DND-41 (cell line): ENCODE measurements at regions not wholly inside any gene's neighbourhood (a gene's known extent, or its start where the extent isn't known, plus 50 kb on each side); places are given as distances from the start of the nearest gene placed in this dataset.

ENCODE experiments used
- ATAC-seq: fragments of 200-7000 bp; cut with Tn5 transposase; 3 replicates; pipeline ENCODE4 v1.9.1; 2021; ENCODE audit warnings: low read depth; ENCODE audit not compliant: insufficient read depth
- DNase-seq: peaks from one replicate; pipeline ENCODE4 v3.0.0-alpha.2; 2020
- H2AFZ ChIP-seq: 2 replicates; pipeline ENCODE4 v1.6.0; 2012; ENCODE audit warnings: low read depth, low read length
- H3K27ac ChIP-seq: 2 replicates; pipeline ENCODE4 v1.5.1; 2012; ENCODE audit warnings: low read length, inconsistent platforms
- H3K27me3 ChIP-seq: fragments of 200-600 bp; sonication (generic); 2 replicates; pipeline ENCODE4 v1.6.0; 2012; ENCODE audit warnings: low read length, mild to moderate bottlenecking, inconsistent platforms; ENCODE audit not compliant: insufficient read depth, poor library complexity
- H3K36me3 ChIP-seq: 2 replicates; pipeline ENCODE4 v1.5.1; 2012; ENCODE audit warnings: low read length, inconsistent platforms; ENCODE audit not compliant: insufficient read depth
- H3K4me1 ChIP-seq: 2 replicates; pipeline ENCODE4 v1.5.1; 2012; ENCODE audit warnings: mild to moderate bottlenecking, low read length; ENCODE audit not compliant: insufficient read depth
- H3K4me2 ChIP-seq: 2 replicates; pipeline ENCODE4 v1.6.0; 2012; ENCODE audit warnings: mild to moderate bottlenecking, moderate library complexity, low read length, inconsistent platforms; ENCODE audit not compliant: insufficient read depth
- H3K4me3 ChIP-seq, 2 experiments: fragments of 200-600 bp in 1 of 2; shearing (Covaris generic) in 1 of 2; 2 replicates each; pipeline ENCODE4 v1.5.1; 2012 to 2016; ENCODE audit warnings: inconsistent platforms in 2 of 2, low read length in 2 of 2, mild to moderate bottlenecking in 2 of 2, low read depth in 1 of 2, moderate library complexity in 1 of 2
- H3K79me2 ChIP-seq: 2 replicates; pipeline ENCODE4 v1.6.0; 2012; ENCODE audit warnings: low read length, inconsistent platforms; ENCODE audit not compliant: insufficient read depth
- H3K9ac ChIP-seq: 2 replicates; pipeline ENCODE4 v1.6.0; 2012; ENCODE audit warnings: low read depth, mild to moderate bottlenecking, inconsistent platforms, low read length, moderate library complexity
- H3K9me3 ChIP-seq: 2 replicates; pipeline ENCODE4 v1.5.1; 2012; ENCODE audit warnings: low read length, moderate library complexity, mild to moderate bottlenecking, inconsistent platforms; ENCODE audit not compliant: insufficient read depth, severe bottlenecking
- H4K20me1 ChIP-seq: 2 replicates; pipeline ENCODE4 v1.6.0; 2012; ENCODE audit warnings: low read length; ENCODE audit not compliant: insufficient read depth
- EZH2 ChIP-seq: IDR thresholded peaks from 3 replicates; pipeline ENCODE4 v1.6.1; 2012; ENCODE audit warnings: borderline replicate concordance, low read depth, mild to moderate bottlenecking, moderate library complexity, low read length, inconsistent platforms; ENCODE audit not compliant: severe bottlenecking
- TF ChIP-seq, protein P1 (sequence below): IDR thresholded peaks from 2 replicates; pipeline ENCODE4 v1.5.1; 2012; ENCODE audit warnings: borderline replicate concordance, low read length, moderate library complexity, mild to moderate bottlenecking; ENCODE audit not compliant: poor library complexity, severe bottlenecking; ENCODE audit errors: extremely low read depth

DNA sequence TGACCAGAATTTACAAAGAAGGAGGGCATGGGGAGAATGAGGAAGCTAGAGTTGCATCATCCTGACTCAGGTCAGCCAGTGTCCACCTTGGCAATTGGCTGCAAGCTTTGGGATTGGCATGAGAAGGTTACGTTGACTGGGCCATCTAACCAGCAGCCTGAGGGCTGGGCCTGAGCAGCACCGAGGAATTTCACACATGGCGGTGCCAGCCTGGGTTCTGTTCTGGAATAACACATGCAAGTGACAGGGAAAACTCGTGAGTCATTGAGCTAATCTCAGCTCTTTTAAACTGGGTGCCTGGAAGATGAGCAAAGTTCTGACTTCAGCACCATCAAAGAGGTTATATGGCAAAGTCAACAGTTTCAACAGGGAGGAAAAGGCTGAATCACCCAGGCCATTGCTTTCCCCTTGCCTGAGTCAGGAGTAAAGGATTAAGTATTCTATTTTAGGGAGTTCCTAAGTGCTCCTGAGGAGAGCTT is 543.2 kb upstream of the TBX3 start:
- Histone ChIP-seq H3K27ac (no peak overlapping the region), H3K36me3 (no peaks in the 10 kb centered on the region), H3K4me2 (no peak overlapping the region), H3K9me3 (no peaks in the 10 kb centered on the region), H3K79me2 (no peaks in the 10 kb centered on the region), H4K20me1 (no peaks in the 10 kb centered on the region), H3K27me3 (no peaks in the 10 kb centered on the region), H3K9ac (no peak overlapping the region), H3K4me1 (no peaks in the 10 kb centered on the region), H2AFZ (no peak overlapping the region), H3K4me3 (no peak overlapping the region)
- ATAC-seq = no peak
- no peak for TF ChIP-seq EZH2
- TF ChIP-seq, protein P1, sequence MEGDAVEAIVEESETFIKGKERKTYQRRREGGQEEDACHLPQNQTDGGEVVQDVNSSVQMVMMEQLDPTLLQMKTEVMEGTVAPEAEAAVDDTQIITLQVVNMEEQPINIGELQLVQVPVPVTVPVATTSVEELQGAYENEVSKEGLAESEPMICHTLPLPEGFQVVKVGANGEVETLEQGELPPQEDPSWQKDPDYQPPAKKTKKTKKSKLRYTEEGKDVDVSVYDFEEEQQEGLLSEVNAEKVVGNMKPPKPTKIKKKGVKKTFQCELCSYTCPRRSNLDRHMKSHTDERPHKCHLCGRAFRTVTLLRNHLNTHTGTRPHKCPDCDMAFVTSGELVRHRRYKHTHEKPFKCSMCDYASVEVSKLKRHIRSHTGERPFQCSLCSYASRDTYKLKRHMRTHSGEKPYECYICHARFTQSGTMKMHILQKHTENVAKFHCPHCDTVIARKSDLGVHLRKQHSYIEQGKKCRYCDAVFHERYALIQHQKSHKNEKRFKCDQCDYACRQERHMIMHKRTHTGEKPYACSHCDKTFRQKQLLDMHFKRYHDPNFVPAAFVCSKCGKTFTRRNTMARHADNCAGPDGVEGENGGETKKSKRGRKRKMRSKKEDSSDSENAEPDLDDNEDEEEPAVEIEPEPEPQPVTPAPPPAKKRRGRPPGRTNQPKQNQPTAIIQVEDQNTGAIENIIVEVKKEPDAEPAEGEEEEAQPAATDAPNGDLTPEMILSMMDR = no peak
- DNase-seq = no peak

GRCh38 chr12:115225845-115226244 is 541.9 kb upstream of the TBX3 start:
- ATAC-seq = no peak
- Histone ChIP-seq H3K36me3 (no peaks in the 10 kb centered on the region), H3K4me1 (no peaks in the 10 kb centered on the region), H3K4me2 (no peak overlapping the region), H3K4me3 (no peak overlapping the region), H3K27me3 (no peaks in the 10 kb centered on the region), H3K79me2 (no peaks in the 10 kb centered on the region), H3K9ac (no peak overlapping the region), H4K20me1 (no peaks in the 10 kb centered on the region), H3K9me3 (no peaks in the 10 kb centered on the region), H3K27ac (no peak overlapping the region), H2AFZ (no peak overlapping the region)
- TF ChIP-seq, protein P1 = no peak
- no peak for TF ChIP-seq EZH2
- DNase-seq = no peak

DNA sequence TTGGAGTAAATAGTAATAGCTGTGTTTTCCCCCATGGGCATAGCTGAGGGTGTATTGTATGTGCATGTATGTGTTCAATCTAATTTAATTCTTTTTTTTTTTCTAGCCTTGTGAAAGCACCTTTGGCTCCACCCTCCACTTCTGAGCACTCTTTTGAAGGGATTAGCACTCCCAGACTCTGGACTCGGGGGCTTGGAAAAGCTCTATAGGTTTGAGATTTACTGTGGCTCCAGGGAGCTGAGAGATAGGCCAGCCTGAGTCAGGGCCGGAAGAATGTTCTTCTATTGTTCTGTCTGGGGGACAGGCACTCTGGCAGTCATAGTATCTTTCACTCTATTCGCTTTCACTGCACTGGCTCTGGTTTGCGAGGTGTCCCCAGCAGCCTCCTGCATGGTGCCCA is 540.0 kb upstream of the TBX3 start:
- Histone ChIP-seq H3K4me2 (no peak overlapping the region), H3K36me3 (no peaks in the 10 kb centered on the region), H4K20me1 (no peaks in the 10 kb centered on the region), H3K27me3 (no peaks in the 10 kb centered on the region), H3K4me3 (no peak overlapping the region), H2AFZ (no peak overlapping the region), H3K27ac (no peak overlapping the region), H3K79me2 (no peaks in the 10 kb centered on the region), H3K9ac (no peak overlapping the region), H3K9me3 (no peaks in the 10 kb centered on the region), H3K4me1 (no peaks in the 10 kb centered on the region)
- ATAC-seq (no peak), DNase-seq (no peak)
- TF ChIP-seq, protein P1 = no peak
- TF ChIP-seq EZH2 = no peak

DNA sequence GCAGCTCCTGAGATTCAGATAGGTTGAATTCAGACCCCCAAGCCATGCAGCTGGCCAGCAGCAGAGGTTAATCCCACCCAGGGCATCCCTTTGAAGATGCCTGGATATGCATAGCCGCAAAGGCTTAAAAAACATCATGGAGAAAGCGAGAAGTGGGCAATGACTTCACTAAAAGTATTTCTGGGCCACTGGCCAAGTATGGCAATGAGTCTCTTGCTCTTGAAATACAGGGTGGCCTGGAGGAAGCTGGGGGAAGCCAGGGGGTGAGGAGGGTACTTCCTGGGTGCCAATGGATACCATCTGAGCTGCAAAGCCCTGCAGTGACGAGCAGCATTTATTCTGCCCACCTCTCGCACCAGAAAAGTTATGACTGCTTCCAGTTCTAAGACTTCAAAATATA is 539.3 kb upstream of the TBX3 start:
- Histone ChIP-seq H3K27me3 (no peaks in the 10 kb centered on the region), H3K4me1 (no peaks in the 10 kb centered on the region), H4K20me1 (no peaks in the 10 kb centered on the region), H3K4me3 (no peak overlapping the region), H3K27ac (no peak overlapping the region), H3K9ac (no peak overlapping the region), H3K79me2 (no peaks in the 10 kb centered on the region), H3K9me3 (no peaks in the 10 kb centered on the region), H2AFZ (no peak overlapping the region), H3K36me3 (no peaks in the 10 kb centered on the region), H3K4me2 (no peak overlapping the region)
- TF ChIP-seq EZH2 = no peak
- TF ChIP-seq, protein P1 = no peak
- DNase-seq (no peak), ATAC-seq (no peak)
